AG04450 (cell line): ENCODE measurements at regions not wholly inside any gene's neighbourhood (a gene's known extent, or its start where the extent isn't known, plus 50 kb on each side); places are given as distances from the start of the nearest gene placed in this dataset.

Source experiments
- CTCF ChIA-PET: fragments of 300-600, 350-600 bp; formaldehyde crosslinking; extraction: SDS; loops from one replicate; lab custom pipeline; 2022; ENCODE audit warnings: antibody characterized with exemption, inconsistent platforms; lab: Charles Lee
- POLR2A ChIA-PET: fragments of 350-600 bp; formaldehyde crosslinking; extraction: SDS; loops from one replicate; lab custom pipeline; 2021; ENCODE audit warnings: antibody characterized with exemption, inconsistent platforms; lab: Yijun Ruan, JAX
- DNase-seq: peaks from one replicate; pipeline ENCODE4 v3.0.0-alpha.2; 2011; ENCODE audit warnings: low read depth, low spot score
- H3K27ac ChIP-seq: one replicate; pipeline ENCODE4 v1.5.1; 2012; ENCODE audit warnings: low read depth, low read length, control low read depth
- H3K27me3 ChIP-seq: one replicate; pipeline ENCODE4 v1.6.0; 2012; ENCODE audit warnings: low read length; ENCODE audit not compliant: control insufficient read depth, insufficient read depth
- H3K4me3 ChIP-seq: 2 replicates; pipeline ENCODE4 v1.5.1; 2011; ENCODE audit warnings: mild to moderate bottlenecking, low read depth, low read length, control low read depth
- H3K9me3 ChIP-seq: 2 replicates; pipeline ENCODE4 v1.5.1; 2012; ENCODE audit warnings: low read length; ENCODE audit not compliant: control insufficient read depth, insufficient read depth
- TF ChIP-seq, protein P1 (sequence below): IDR thresholded peaks from 2 replicates; pipeline ENCODE4 v1.5.1; 2011; ENCODE audit warnings: low read depth, low read length, control low read depth, inconsistent platforms

DNA sequence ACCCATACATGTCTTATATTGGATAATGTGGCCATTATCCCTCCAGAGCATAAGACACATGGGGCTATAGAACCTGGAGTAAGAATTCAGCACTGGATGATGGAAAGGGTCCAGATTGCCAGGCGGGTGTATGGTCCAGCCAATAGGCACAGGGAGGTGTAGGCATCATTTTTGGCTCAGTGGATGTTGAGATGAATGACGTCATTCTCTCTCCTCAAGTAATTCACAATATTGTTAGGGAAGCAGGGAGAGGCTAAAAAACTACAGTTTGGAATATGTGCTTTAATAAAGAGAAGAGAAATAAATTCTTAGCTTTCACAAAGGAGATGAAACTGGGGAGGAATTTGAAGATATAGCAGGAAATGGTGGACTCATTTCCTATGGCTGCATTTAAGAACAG is 461.1 kb upstream of the GOT2 start:
- CTCF ChIA-PET = no interaction called here
- no peaks in the 10 kb centered on the region for H3K9me3 ChIP-seq
- TF ChIP-seq, protein P1, sequence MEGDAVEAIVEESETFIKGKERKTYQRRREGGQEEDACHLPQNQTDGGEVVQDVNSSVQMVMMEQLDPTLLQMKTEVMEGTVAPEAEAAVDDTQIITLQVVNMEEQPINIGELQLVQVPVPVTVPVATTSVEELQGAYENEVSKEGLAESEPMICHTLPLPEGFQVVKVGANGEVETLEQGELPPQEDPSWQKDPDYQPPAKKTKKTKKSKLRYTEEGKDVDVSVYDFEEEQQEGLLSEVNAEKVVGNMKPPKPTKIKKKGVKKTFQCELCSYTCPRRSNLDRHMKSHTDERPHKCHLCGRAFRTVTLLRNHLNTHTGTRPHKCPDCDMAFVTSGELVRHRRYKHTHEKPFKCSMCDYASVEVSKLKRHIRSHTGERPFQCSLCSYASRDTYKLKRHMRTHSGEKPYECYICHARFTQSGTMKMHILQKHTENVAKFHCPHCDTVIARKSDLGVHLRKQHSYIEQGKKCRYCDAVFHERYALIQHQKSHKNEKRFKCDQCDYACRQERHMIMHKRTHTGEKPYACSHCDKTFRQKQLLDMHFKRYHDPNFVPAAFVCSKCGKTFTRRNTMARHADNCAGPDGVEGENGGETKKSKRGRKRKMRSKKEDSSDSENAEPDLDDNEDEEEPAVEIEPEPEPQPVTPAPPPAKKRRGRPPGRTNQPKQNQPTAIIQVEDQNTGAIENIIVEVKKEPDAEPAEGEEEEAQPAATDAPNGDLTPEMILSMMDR = no peak
- no peak overlapping the region for H3K4me3 ChIP-seq
- no peak for DNase-seq
- H3K27me3 ChIP-seq = no peaks in the 10 kb centered on the region
- POLR2A ChIA-PET = no interaction called here
- no peak overlapping the region for H3K27ac ChIP-seq

GRCh38 chr16:59193637-59194036 is 459.5 kb upstream of the GOT2 start:
- Histone ChIP-seq H3K27me3 (no peaks in the 10 kb centered on the region), H3K9me3 (no peaks in the 10 kb centered on the region), H3K4me3 (no peak overlapping the region), H3K27ac (no peak overlapping the region)
- ChIA-PET CTCF (interaction anchor here (1.1 kb wide), 1 partner anchor 10 kb away, joined by 3 read pairs; no protein-coding TSS in a partner anchor), POLR2A (no interaction called here)
- DNase-seq = no peak
- TF ChIP-seq, protein P1 = no peak

GRCh38 chr16:59192551-59193199 is 458.6 kb upstream of the GOT2 start:
- Histone ChIP-seq H3K9me3 (no peaks in the 10 kb centered on the region), H3K27ac (no peak overlapping the region), H3K4me3 (no peak overlapping the region), H3K27me3 (no peaks in the 10 kb centered on the region)
- ChIA-PET CTCF (interaction anchor here (0.6 to 1.1 kb wide), 2 partner anchors 11 to 401 kb away, joined by 3 read pairs; no protein-coding TSS in a partner anchor), POLR2A (no interaction called here)
- no peak for DNase-seq
- TF ChIP-seq, protein P1 = peak; percentile 44

DNA sequence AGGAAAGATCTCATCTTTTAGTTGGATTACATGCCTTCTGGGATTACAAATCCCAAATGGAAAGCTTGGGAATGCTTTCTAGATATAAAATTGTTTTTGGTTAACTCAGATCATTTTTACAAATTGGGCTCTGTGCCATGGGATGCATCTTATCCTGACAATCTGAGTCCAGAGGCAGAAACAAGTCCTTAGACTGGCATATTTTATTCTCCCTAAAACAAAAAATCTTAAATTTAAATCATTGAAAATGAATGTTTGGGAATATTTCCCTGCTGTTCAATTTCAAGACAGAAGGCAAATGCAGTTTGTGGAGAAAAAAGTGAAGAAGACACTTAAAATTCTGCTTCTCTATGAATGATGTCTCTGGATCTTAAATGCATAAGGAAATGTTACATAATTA is 456.6 kb upstream of the GOT2 start:
- CTCF ChIA-PET = no interaction called here
- no peak for DNase-seq
- no peaks in the 10 kb centered on the region for H3K9me3 ChIP-seq
- H3K27ac ChIP-seq = no peak overlapping the region
- no peak overlapping the region for H3K4me3 ChIP-seq
- TF ChIP-seq, protein P1 = no peak
- POLR2A ChIA-PET = no interaction called here
- no peaks in the 10 kb centered on the region for H3K27me3 ChIP-seq

- CTCF ChIA-PET = no interaction called here
- Histone ChIP-seq H3K9me3 (peaks cover 5% of the 10 kb centered on the region), H3K4me3 (no peak overlapping the region), H3K27ac (no peak overlapping the region), H3K27me3 (no peaks in the 10 kb centered on the region)
- POLR2A ChIA-PET = no interaction called here
- DNase-seq = no peak
- TF ChIP-seq, protein P1 = no peak
These were observed 453.9 kb upstream of the GOT2 start for GRCh38 chr16:59188029-59188428.
